MCF 10A (cell line): ENCODE measurements at regions not wholly inside any gene's neighbourhood (a gene's known extent, or its start where the extent isn't known, plus 50 kb on each side); places are given as distances from the start of the nearest gene placed in this dataset.

Source experiments
- BruUV-seq: library from RNA; stranded (reverse); fragments of 400-500 nt; replicated peaks from 2 replicates; lab custom pipeline; 2021; lab: Mats Ljungman, UMichigan
- CTCF ChIA-PET: fragments of 300-600 bp; sonication (Branson Sonifier 250); formaldehyde crosslinking; extraction: SDS; loops from one replicate; lab custom pipeline; 2021; ENCODE audit warnings: antibody characterized with exemption, inconsistent platforms; lab: Yijun Ruan, JAX
- POLR2A ChIA-PET: fragments of 300-600, 350-650 bp; sonication (Branson Sonifier 250); formaldehyde crosslinking; extraction: SDS; loops from one replicate; lab custom pipeline; 2020; ENCODE audit warnings: antibody characterized with exemption, inconsistent platforms; lab: Yijun Ruan, JAX
- DNase-seq: peaks from one replicate; pipeline ENCODE4 v3.0.0-alpha.2; 2018; ENCODE audit not compliant: unreplicated experiment
- H3K27ac Mint-ChIP-seq: one replicate; pipeline ENCODE4 v1.8.0; 2022; ENCODE audit warnings: mild to moderate bottlenecking, low read depth, mixed read lengths; ENCODE audit not compliant: unreplicated experiment
- H3K27me3 Mint-ChIP-seq: one replicate; pipeline ENCODE4 v1.8.0; 2022; ENCODE audit warnings: mixed read lengths; ENCODE audit not compliant: insufficient read depth, unreplicated experiment
- H3K36me3 Mint-ChIP-seq: one replicate; pipeline ENCODE4 v1.8.0; 2022; ENCODE audit warnings: mild to moderate bottlenecking, moderate library complexity, mixed read lengths; ENCODE audit not compliant: insufficient read depth, unreplicated experiment
- H3K4me1 Mint-ChIP-seq: one replicate; pipeline ENCODE4 v1.8.0; 2022; ENCODE audit warnings: mixed read lengths; ENCODE audit not compliant: insufficient read depth, unreplicated experiment
- H3K4me3 Mint-ChIP-seq: one replicate; pipeline ENCODE4 v1.8.0; 2022; ENCODE audit warnings: mild to moderate bottlenecking, moderate library complexity, mixed read lengths; ENCODE audit not compliant: unreplicated experiment
- H3K9me3 Mint-ChIP-seq: one replicate; pipeline ENCODE4 v1.8.0; 2022; ENCODE audit warnings: mixed read lengths; ENCODE audit not compliant: unreplicated experiment
- CTCF ChIP-seq: fragments of 200-600 bp; IDR thresholded peaks from one replicate; pipeline ENCODE4 v1.8.0; 2022; ENCODE audit warnings: antibody characterized with exemption, mild to moderate bottlenecking; ENCODE audit not compliant: unreplicated experiment
- intact Hi-C: fragments of 100-400 bp; cut with micrococcal nuclease; formaldehyde crosslinking; loops from 2 replicates; pipeline ENCODE4 v1.14.1; 2022

- H3K4me1 Mint-ChIP-seq = peaks cover 24% of the 10 kb centered on the region
- H3K4me3 Mint-ChIP-seq = no peak overlapping the region
- BruUV-seq = no TSS peak
- no peak for TF ChIP-seq CTCF
- intact Hi-C loops = no loop called here
- no peaks in the 10 kb centered on the region for H3K9me3 Mint-ChIP-seq
- ChIA-PET CTCF (no interaction called here), POLR2A (interaction anchor here (0.7 kb wide), 2 partner anchors 22 to 221 kb away, joined by 3 read pairs; no protein-coding TSS in a partner anchor)
- no peaks in the 10 kb centered on the region for H3K36me3 Mint-ChIP-seq
- no peak for DNase-seq
- H3K27me3 Mint-ChIP-seq = no peaks in the 10 kb centered on the region
- H3K27ac Mint-ChIP-seq = no peak overlapping the region
Observed at GRCh38 chr4:57401586-57401985, 291.4 kb upstream of the IGFBP7 start.

GRCh38 chr4:57378766-57379165 lies 268.6 kb upstream of the IGFBP7 start:
- Mint-ChIP-seq H3K9me3 (no peaks in the 10 kb centered on the region), H3K27ac (no peak overlapping the region), H3K4me1 (peaks cover 5% of the 10 kb centered on the region), H3K36me3 (peaks cover 6% of the 10 kb centered on the region), H3K4me3 (no peak overlapping the region), H3K27me3 (no peaks in the 10 kb centered on the region)
- ChIA-PET CTCF (no interaction called here), POLR2A (interaction anchor here (0.6 kb wide), 1 partner anchor 76 kb away, joined by 4 read pairs; no protein-coding TSS in a partner anchor)
- BruUV-seq = no TSS peak
- peak; percentile 41 for DNase-seq
- TF ChIP-seq CTCF = no peak
- intact Hi-C loops = no loop called here

DNA sequence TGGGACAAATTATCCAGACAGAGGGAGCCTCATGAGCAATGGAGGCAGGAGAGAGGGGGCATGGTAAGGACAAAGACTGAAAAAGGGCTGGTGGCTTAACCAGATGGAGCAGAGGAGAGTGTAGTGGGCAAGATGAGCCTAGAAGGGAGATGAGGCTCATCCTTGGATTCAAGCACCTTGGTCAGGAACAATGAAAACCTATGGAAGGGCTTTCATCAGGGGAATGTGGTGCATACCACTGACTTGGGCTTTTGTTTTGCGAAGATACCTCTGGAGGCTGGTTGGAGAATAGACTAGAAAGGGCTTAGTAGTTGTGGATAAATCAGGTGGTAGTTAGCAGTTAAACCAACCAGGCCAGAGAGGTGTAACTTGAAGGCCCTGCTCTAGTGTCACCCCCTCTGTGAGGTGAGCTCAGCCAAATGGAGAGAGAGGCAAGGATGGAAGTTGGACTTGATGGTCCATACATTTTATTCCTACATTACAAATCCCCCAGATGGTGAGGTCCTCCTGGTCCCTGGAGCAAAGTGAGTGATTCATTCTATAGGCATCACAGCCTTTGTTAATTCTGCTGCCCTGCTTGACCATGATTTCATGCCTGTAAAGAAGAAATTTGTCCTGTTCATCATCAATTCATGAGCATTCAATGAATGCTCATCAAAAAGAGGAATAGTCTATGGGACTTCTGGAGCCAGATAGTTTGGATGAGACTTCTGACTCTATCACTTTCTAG lies 264.8 kb upstream of the IGFBP7 start:
- no peak for DNase-seq
- TF ChIP-seq CTCF = no peak
- H3K36me3 Mint-ChIP-seq = peaks cover 6% of the 10 kb centered on the region
- intact Hi-C loops = no loop called here
- no peak overlapping the region for H3K27ac Mint-ChIP-seq
- no peaks in the 10 kb centered on the region for H3K9me3 Mint-ChIP-seq
- ChIA-PET POLR2A (no interaction called here), CTCF (interaction anchor here (1.7 kb wide), 1 partner anchor 211 kb away, joined by 6 read pairs; no protein-coding TSS in a partner anchor)
- H3K4me1 Mint-ChIP-seq = peaks cover 5% of the 10 kb centered on the region
- no peak overlapping the region for H3K4me3 Mint-ChIP-seq
- BruUV-seq = no TSS peak
- no peaks in the 10 kb centered on the region for H3K27me3 Mint-ChIP-seq

DNA sequence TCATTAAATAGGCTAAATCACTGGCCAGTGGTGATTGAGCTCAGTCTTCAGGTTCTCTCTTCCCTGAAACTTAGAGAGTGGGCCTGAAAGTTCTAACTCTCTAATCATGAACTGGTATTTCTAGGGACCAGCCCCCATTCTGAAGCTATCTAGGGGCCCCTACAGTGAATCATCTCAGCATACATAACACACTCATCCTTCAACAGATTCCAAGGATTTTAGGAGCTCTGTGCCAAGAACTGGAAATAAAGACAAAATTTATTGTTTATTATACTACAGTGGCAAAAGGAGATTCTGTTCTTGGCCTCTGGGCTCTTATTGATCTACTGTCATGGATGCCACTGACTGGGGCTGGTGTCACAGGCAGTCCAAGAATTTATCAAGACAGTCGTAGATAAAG lies 263.8 kb upstream of the IGFBP7 start:
- no peak for DNase-seq
- Mint-ChIP-seq H3K36me3 (peaks cover 6% of the 10 kb centered on the region), H3K27ac (no peak overlapping the region), H3K4me3 (no peak overlapping the region), H3K9me3 (no peaks in the 10 kb centered on the region), H3K4me1 (peaks cover 5% of the 10 kb centered on the region), H3K27me3 (no peaks in the 10 kb centered on the region)
- intact Hi-C loops = no loop called here
- ChIA-PET POLR2A (no interaction called here), CTCF (interaction anchor here (0.6 kb wide), 1 partner anchor 52 kb away, joined by 3 read pairs; no protein-coding TSS in a partner anchor)
- no TSS peak for BruUV-seq
- no peak for TF ChIP-seq CTCF
